ENCODE measurements at regions not wholly inside any gene's neighbourhood (a gene's known extent, or its start where the extent isn't known, plus 50 kb on each side); places are given as distances from the start of the nearest gene placed in this dataset.
"Not testable (repeated sequence)": the region's sequence is repeated elsewhere in the genome, so short reads cannot be mapped to it uniquely, and the experiment has no call there.

GRCh38 chr9:18305167-18305806, 168.7 kb upstream of the ADAMTSL1 start:
- DNase-seq: not testable (repeated sequence)

- DNase-seq: no peak
Measured at GRCh38 chr9:18314316-18314715, 159.6 kb upstream of the ADAMTSL1 start.

- DNase-seq: no peak
Measured at GRCh38 chr9:18317896-18318295, 156.1 kb upstream of the ADAMTSL1 start.

GRCh38 chr9:18319918-18320445, 154.0 kb upstream of the ADAMTSL1 start:
- no peak for DNase-seq

GRCh38 chr9:18324928-18325745, 148.8 kb upstream of the ADAMTSL1 start:
- DNase-seq: no peak

GRCh38 chr9:18325746-18326011, 148.3 kb upstream of the ADAMTSL1 start:
- DNase-seq: not testable (repeated sequence)

GRCh38 chr9:18327121-18327520, 146.8 kb upstream of the ADAMTSL1 start:
- DNase-seq: no peak

DNA sequence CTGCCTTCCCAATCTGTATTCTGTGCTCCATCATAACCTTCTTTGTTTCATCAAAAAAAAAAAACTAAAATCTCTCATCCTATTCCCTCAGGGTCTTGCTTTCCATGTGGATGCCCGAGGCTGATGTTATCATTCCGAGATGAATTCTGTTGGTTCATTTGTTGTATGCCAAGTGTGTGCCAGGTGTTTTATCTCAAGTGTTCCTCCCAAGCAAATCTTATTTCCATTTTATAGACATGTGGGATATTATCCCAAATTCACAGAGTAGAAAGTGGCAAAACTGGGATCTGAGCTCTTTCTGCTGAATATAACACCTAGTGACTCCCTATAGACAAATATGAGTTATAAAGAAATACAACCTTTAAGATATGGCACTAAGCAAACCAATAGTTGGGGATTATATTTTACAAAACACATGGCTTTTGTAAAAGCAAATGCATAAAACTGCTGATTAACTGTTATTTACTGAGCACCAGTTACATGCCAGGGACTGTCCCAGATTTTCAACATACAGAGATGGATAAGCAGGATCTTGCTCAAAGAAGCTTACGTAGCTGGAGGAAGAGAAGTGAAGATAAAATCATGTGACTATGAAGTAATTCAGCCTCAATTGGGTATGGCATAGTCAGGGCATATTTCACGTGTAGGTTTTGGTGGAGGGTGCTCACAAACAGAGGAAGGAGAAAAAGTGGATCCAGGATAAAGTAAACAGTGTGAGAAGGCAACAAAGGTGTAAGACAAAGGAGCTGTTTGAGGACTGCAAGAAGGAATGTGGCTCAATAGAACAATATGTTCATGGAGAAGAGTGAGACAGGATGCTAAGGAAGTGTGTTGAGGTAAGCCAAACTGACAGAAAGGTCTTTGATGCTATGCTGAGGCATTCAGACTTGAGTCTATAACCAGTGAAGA, 143.3 kb upstream of the ADAMTSL1 start:
- DNase-seq: no peak

GRCh38 chr9:18331310-18331684, 142.7 kb upstream of the ADAMTSL1 start:
- DNase-seq: no peak

GRCh38 chr9:18331808-18332209, 142.1 kb upstream of the ADAMTSL1 start:
- no peak for DNase-seq

GRCh38 chr9:18333157-18333556, 140.8 kb upstream of the ADAMTSL1 start:
- DNase-seq: no peak

DNA sequence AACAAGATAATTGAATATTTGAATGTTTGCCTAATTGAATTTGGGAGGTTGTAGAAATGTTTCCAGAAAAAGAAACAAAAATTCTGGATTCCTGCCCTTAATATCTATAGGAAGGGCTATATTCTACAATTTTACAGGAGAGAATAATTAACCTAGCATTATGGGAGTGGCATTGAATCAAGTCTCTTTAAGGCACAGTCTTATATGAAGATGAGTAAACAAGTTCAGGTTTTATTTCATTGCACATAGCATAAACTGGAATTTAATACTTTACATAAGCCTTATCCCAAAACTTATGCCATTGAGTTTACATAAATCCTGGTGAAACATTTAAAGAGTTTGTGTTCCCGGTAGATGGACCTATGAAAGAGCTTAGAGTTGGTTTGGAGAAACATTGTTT, 138.1 kb upstream of the ADAMTSL1 start:
- DNase-seq: no peak

DNA sequence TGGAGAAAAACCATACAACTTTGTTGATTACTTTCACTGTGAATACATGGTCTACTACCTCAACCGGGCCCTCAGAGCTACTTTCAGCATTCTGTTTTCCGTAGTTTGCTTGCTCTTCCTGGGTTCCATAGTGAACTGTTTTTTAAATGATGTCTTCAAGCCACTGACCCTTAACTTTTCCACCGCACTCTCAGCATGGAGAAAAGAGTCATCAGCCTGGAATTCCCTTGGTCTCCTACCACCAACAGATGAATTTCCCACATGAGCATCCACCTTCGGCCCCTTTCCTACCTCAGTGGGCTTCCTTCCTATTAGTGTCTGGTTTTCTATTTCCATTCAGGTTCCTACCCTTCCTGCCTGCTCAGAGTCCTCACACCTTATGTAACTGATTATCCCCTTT, 135.9 kb upstream of the ADAMTSL1 start:
- DNase-seq: no peak

GRCh38 chr9:18343784-18344183, 130.2 kb upstream of the ADAMTSL1 start:
- no peak for DNase-seq

GRCh38 chr9:18346745-18347144, 127.2 kb upstream of the ADAMTSL1 start:
- no peak for DNase-seq

GRCh38 chr9:18347386-18348082, 126.4 kb upstream of the ADAMTSL1 start:
- DNase-seq: no peak

DNA sequence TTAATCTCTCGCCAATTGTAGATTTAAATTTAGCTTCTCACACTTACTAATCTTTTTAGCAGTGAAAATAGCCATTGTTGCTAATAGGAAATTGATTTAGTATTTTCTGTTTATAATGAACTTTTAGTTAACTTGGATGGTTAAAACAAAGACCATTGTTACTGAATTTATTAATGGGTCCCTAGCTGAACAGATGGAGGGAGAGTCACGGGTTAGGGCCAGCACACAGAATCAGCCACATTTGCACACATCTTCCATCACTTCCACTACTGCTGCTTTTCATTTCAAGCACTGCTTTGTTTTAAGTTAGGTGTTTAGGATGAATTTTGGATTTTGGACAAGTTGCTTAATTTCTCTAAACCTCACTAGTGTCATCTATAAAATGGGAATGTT, 125.9 kb upstream of the ADAMTSL1 start:
- no peak for DNase-seq

- no peak for DNase-seq
Measured at GRCh38 chr9:18349530-18349929, 124.4 kb upstream of the ADAMTSL1 start.

GRCh38 chr9:18350036-18350435, 123.9 kb upstream of the ADAMTSL1 start:
- no peak for DNase-seq

DNA sequence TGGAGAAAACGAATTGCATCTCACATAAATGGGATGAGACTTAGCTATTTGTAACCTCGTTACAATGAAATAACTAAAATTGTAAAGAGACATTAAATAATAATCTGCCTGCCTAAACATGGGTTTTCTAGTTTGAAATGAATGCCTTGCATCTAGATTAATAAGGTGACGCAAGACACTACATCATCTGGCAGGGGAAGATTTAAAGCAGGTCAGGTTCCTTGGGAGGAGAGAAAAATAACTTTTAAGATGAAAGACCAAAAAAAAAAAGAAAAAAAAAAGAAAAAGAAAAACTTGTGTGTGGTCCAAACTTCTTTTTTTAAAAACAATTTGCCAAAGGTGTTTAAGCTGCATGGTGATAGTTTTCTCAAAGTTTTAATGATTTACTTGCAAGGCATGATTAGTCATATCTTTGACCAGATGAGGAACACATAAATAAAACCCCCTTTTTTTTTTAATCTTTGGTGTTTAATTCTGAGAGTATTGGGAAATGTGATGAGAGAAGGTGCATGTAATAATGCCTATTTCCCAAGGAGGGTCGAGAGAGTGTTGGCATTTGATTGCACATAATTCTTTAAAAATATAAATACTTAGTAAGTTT, 122.9 kb upstream of the ADAMTSL1 start:
- no peak for DNase-seq

GRCh38 chr9:18352711-18353110, 121.2 kb upstream of the ADAMTSL1 start:
- DNase-seq: no peak

GRCh38 chr9:18353473-18353872, 120.5 kb upstream of the ADAMTSL1 start:
- no peak for DNase-seq

All from CD4-positive, alpha-beta T cell treated with Interleukin-1 beta for 1 hour (primary cell).